Stomach (tissue), 8 donors: ENCODE measurements at regions not wholly inside any gene's neighbourhood (a gene's known extent, or its start where the extent isn't known, plus 50 kb on each side); places are given as distances from the start of the nearest gene placed in this dataset.
A peak's percentile ranks its signal among the peaks of the same experiment; 100 is the strongest.

Experiments
- DNase-seq, 2 donors: peaks; one replicate each; pipeline versions ENCODE4 v3.0.0 to v3.0.0-alpha.2; 2013 to 2019
- H3K27ac ChIP-seq, 5 donors: fragments of 200-600 bp in 4 of 5; sonication (generic) in 4 of 5; one replicate each; pipeline ENCODE4 v1.5.1; 2013 to 2019; ENCODE audit warnings: mild to moderate bottlenecking in 1 of 5, moderate library complexity in 1 of 5
- H3K27me3 ChIP-seq, 3 donors: fragments of 200-600 bp; sonication (generic); one replicate each; pipeline ENCODE4 v1.5.1; 2017 to 2019; ENCODE audit warnings: mixed run types in 1 of 3
- H3K36me3 ChIP-seq, 4 donors: fragments of 200-600 bp; sonication (generic); 1 replicate in 3 of 4; 2 replicates in 1 of 4; pipeline ENCODE4 v1.5.1; 2016 to 2019
- H3K4me1 ChIP-seq, 4 donors: fragments of 200-600 bp; sonication (generic); one replicate each; pipeline ENCODE4 v1.5.1; 2016 to 2019
- H3K4me3 ChIP-seq, 4 donors: fragments of 200-600 bp; sonication (generic) in 3 of 4; one replicate each; pipeline ENCODE4 v1.5.1; 2016 to 2019; ENCODE audit warnings: mild to moderate bottlenecking in 1 of 4
- H3K9me3 ChIP-seq, 4 donors: fragments of 200-600 bp; sonication (generic); one replicate each; pipeline ENCODE4 v1.5.1; 2016 to 2019
- CTCF ChIP-seq, 7 experiments: fragments of 450-650 bp in 4 of 7; fragments of 200-600 bp in 3 of 7; sonication (generic) in 3 of 7; IDR thresholded peaks; one replicate each; pipeline ENCODE4 v1.5.1; 2016 to 2019; ENCODE audit warnings: antibody characterized with exemption in 7 of 7, control low read depth in 2 of 7, mild to moderate bottlenecking in 1 of 7
- EP300 ChIP-seq: sonication (generic); formaldehyde crosslinking; IDR thresholded peaks from one replicate; pipeline ENCODE4 v1.6.1; 2017; ENCODE audit warnings: antibody characterized with exemption
- POLR2A ChIP-seq, 4 donors: fragments of 450-650 bp; IDR thresholded peaks; one replicate each; pipeline ENCODE4 v1.6.1; 2016; ENCODE audit warnings: antibody characterized with exemption in 4 of 4, control low read depth in 2 of 4, mild to moderate bottlenecking in 1 of 4, moderate library complexity in 1 of 4
- POLR2AphosphoS5 ChIP-seq, 3 donors: sonication (generic); formaldehyde crosslinking; IDR thresholded peaks; one replicate each; pipeline ENCODE4 v1.6.1; 2016; ENCODE audit warnings: antibody characterized with exemption in 3 of 3
- WGBS, 5 donors: extraction: QIAGEN DNeasy Blood & Tissue Kit in 3 of 5; methylation state at CpG; one replicate each; pipeline versions ENCODE4 v1.1.5 to v1.1.7; 2013 to 2018; 5-methylcytosine and 5-hydroxymethylcytosine counted together
- intact Hi-C: fragments of 100-400 bp; cut with DNase I; formaldehyde crosslinking; loops from one replicate; pipeline ENCODE4 v1.15.1; 2023; ENCODE audit warnings: low total_unique reads
- small RNA-seq, 4 donors: library from RNA; depleted of rRNA; stranded (forward); fragments of <200 nt; gene quantifications; one replicate each; pipeline ENCODE3, GENCODE V24; 2016
- donor health status: healthy with polysubstance abuse.
- donor health status: Bipolar disorder and iron deficiency.
- donor health status: healthy.

- DNase-seq: peak; percentile 39 to 84
- 31 to 51% (median 39%) methylated on average over 3 of the region's 3 CpGs for WGBS, 5 donors
- no peaks in the 10 kb centered on the region for H3K36me3 ChIP-seq
- H3K4me3 ChIP-seq: no peak overlapping the region
- intact Hi-C loops: no loop called here
- peaks cover 0 to 17% (median 4%) of the 10 kb centered on the region in 4 donors for H3K9me3 ChIP-seq
- H3K4me1 ChIP-seq: no peaks in the 10 kb centered on the region
- no peaks in the 10 kb centered on the region for H3K27me3 ChIP-seq
- H3K27ac ChIP-seq: peak overlapping the region in 3 of 5 donors; percentile 36 to 63 (median 45)
- no peak for TF ChIP-seq EP300
- no peak for TF ChIP-seq POLR2A (IDR thresholded peaks at IDR 0.05)
- peak in 1 of 3 donors; percentile 56 for TF ChIP-seq POLR2AphosphoS5 (IDR thresholded peaks at IDR 0.05)
Measured at GRCh38 chr1:162913345-162913744, 52.4 kb upstream of the CCDC190 start.

- H3K36me3 ChIP-seq: no peaks in the 10 kb centered on the region
- WGBS, 5 donors: 91 to 100% (median 96%) methylated on average over 1 of the region's 1 CpG
- H3K27ac ChIP-seq: peak overlapping the region in 1 of 5 donors; percentile 53
- no peaks in the 10 kb centered on the region for H3K27me3 ChIP-seq
- no peaks in the 10 kb centered on the region for H3K4me1 ChIP-seq
- intact Hi-C loops: no loop called here
- H3K9me3 ChIP-seq: peaks cover 0 to 17% (median 4%) of the 10 kb centered on the region in 4 donors
- no peak for TF ChIP-seq EP300
- no peak for TF ChIP-seq POLR2AphosphoS5 (IDR thresholded peaks at IDR 0.05)
- TF ChIP-seq CTCF (IDR thresholded peaks at IDR 0.05): no peak
- TF ChIP-seq POLR2A (IDR thresholded peaks at IDR 0.05): no peak
- no peak for DNase-seq
- no peak overlapping the region for H3K4me3 ChIP-seq
Measured at GRCh38 chr1:162912061-162912667, 51.2 kb upstream of the CCDC190 start.

Small RNAs in the stretch of these regions (small RNA-seq; reads per million reads assigned to genes)
- 0 reads per million in 4 donors for gene AL392003.1
